K562 (cell line): ENCODE measurements at regions not wholly inside any gene's neighbourhood (a gene's known extent, or its start where the extent isn't known, plus 50 kb on each side); places are given as distances from the start of the nearest gene placed in this dataset.

ENCODE experiments used
- ATAC-seq: fragments of 200-7000 bp; cut with Tn5 transposase; 3 replicates; pipeline ENCODE4 v1.9.1; 2020; ENCODE audit warnings: moderate library complexity
- BruUV-seq: library from RNA; stranded (reverse); fragments of 400-500 nt; replicated peaks from 2 replicates; lab custom pipeline; 2021; lab: Mats Ljungman, UMichigan
- CTCF ChIA-PET: fragments of 300-600 bp; formaldehyde crosslinking; extraction: SDS; loops from one replicate; lab custom pipeline; 2021; ENCODE audit warnings: low intra/inter-chr PET ratio; lab: Yijun Ruan, JAX
- POLR2A ChIA-PET: fragments of 300-600, 350-650 bp; sonication (Branson Sonifier 250); formaldehyde crosslinking; extraction: SDS; loops from one replicate; lab custom pipeline; 2021; ENCODE audit warnings: antibody characterized with exemption, inconsistent platforms; lab: Yijun Ruan, JAX
- DNase-seq, 4 experiments: peaks; one replicate each; pipeline versions ENCODE4 v3.0.0 to v3.0.0-alpha.2; 2011 to 2018; ENCODE audit warnings: low spot score in 3 of 4, mixed read lengths in 3 of 4; ENCODE audit errors: extremely low read depth in 1 of 4
- FAIRE-seq: peaks from 2 replicates; lab custom pipeline; 2011; peaks lifted over from hg19 to GRCh38; lab: Jason Lieb, UNC
- H2AFZ ChIP-seq: 2 replicates; pipeline ENCODE4 v1.6.0; 2011; ENCODE audit warnings: low read depth, low read length, control low read depth, inconsistent platforms
- H3K27ac ChIP-seq: fragments of 200-600 bp; 3 replicates; pipeline ENCODE4 v1.8.0; 2011; ENCODE audit warnings: low read depth, mild to moderate bottlenecking, control low read depth, inconsistent platforms, low read length, moderate library complexity, mixed read lengths; ENCODE audit errors: extremely low read depth
- H3K27me3 ChIP-seq, 2 experiments: fragments of 300-600 bp in 1 of 2; 2 replicates in 1 of 2; 3 replicates in 1 of 2; pipeline versions ENCODE4 v1.6.0 to v1.8.0; 2011; ENCODE audit warnings: inconsistent platforms in 2 of 2, low read length in 2 of 2, mild to moderate bottlenecking in 1 of 2, mixed read lengths in 1 of 2, moderate library complexity in 1 of 2; ENCODE audit not compliant: control insufficient read depth in 2 of 2, insufficient read depth in 2 of 2
- H3K36me3 ChIP-seq: fragments of 300-600 bp; 3 replicates; pipeline ENCODE4 v1.8.0; 2011; ENCODE audit warnings: mild to moderate bottlenecking, low read length, inconsistent platforms; ENCODE audit not compliant: control insufficient read depth, insufficient read depth
- H3K4me1 ChIP-seq, 2 experiments: fragments of 200-600 bp in 1 of 2; replicated peaks in 1 of 2; 2 replicates in 1 of 2; 3 replicates in 1 of 2; pipeline versions ENCODE4 v1.5.1 to v1.8.0; 2011; ENCODE audit warnings: inconsistent platforms in 2 of 2, low read length in 2 of 2, mild to moderate bottlenecking in 1 of 2, mixed read lengths in 1 of 2, moderate library complexity in 1 of 2; ENCODE audit not compliant: control insufficient read depth in 2 of 2, insufficient read depth in 2 of 2
- H3K4me2 ChIP-seq: 2 replicates; pipeline ENCODE4 v1.6.1; 2011; ENCODE audit warnings: low read length, control low read depth, inconsistent platforms, mixed read lengths; ENCODE audit not compliant: insufficient read depth
- H3K4me3 ChIP-seq: fragments of 200-600 bp; sonication (generic), shearing (Covaris generic); 2 replicates; pipeline ENCODE4 v1.5.1; 2016; ENCODE audit warnings: control low read depth, inconsistent platforms
- H3K79me2 ChIP-seq: fragments of 200-600 bp; 3 replicates; pipeline ENCODE4 v1.8.0; 2011; ENCODE audit warnings: low read length, inconsistent platforms; ENCODE audit not compliant: control insufficient read depth, insufficient read depth
- H3K9ac ChIP-seq, 2 experiments: 2 replicates each; pipeline versions ENCODE4 v1.6.0 to v1.6.1; 2011; ENCODE audit warnings: low read depth in 2 of 2, low read length in 2 of 2, control low read depth in 1 of 2, inconsistent platforms in 1 of 2, mild to moderate bottlenecking in 1 of 2, mixed read lengths in 1 of 2; ENCODE audit not compliant: insufficient read depth in 1 of 2
- H3K9me1 ChIP-seq: one replicate; pipeline ENCODE4 v1.6.0; 2011; ENCODE audit warnings: inconsistent platforms, mild to moderate bottlenecking, low read length, moderate library complexity; ENCODE audit not compliant: control insufficient read depth, insufficient read depth
- H3K9me3 ChIP-seq: replicated peaks from 2 replicates; pipeline ENCODE4 v1.5.1; 2011; ENCODE audit warnings: low read depth, low read length, inconsistent platforms; ENCODE audit not compliant: control insufficient read depth, insufficient read depth
- H4K20me1 ChIP-seq: replicated peaks from 2 replicates; pipeline ENCODE4 v1.6.1; 2011; ENCODE audit warnings: low read length, inconsistent platforms, mixed read lengths; ENCODE audit not compliant: control insufficient read depth, insufficient read depth
- CREBBP ChIP-seq: IDR thresholded peaks from one replicate; pipeline ENCODE4 v1.6.1; 2012; ENCODE audit warnings: low read depth, mild to moderate bottlenecking, control low read depth, inconsistent platforms, low read length
- DNMT1 ChIP-seq: fragments of 450-650 bp; IDR thresholded peaks from 2 replicates; pipeline ENCODE4 v1.6.1; 2016; ENCODE audit warnings: antibody characterized with exemption, mild to moderate bottlenecking
- JUND ChIP-seq, 2 experiments: IDR thresholded peaks; 2 replicates in 1 of 2; 3 replicates in 1 of 2; pipeline ENCODE4 v1.6.1; 2011; ENCODE audit warnings: borderline replicate concordance in 2 of 2, low read depth in 2 of 2, low read length in 2 of 2, improper control_type of control experiment in 1 of 2, missing biosample characterization in 1 of 2, missing genetic modification characterization in 1 of 2, missing genetic modification reagents in 1 of 2
- THAP7 ChIP-seq: fragments of 250-450 bp; sonication (Bioruptor Pico); IDR thresholded peaks from 2 replicates; pipeline ENCODE4 v1.5.0; 2021
- ZNF347 ChIP-seq: fragments of 450-650 bp; formaldehyde crosslinking; IDR thresholded peaks from 2 replicates; pipeline ENCODE4 v1.4.0; 2020; ENCODE audit warnings: low read depth, mild to moderate bottlenecking, moderate library complexity
- ZNF551 ChIP-seq: fragments of 250-450 bp; sonication (Bioruptor Pico); IDR thresholded peaks from 2 replicates; pipeline ENCODE4 v1.5.0; 2021; ENCODE audit warnings: mild to moderate bottlenecking, moderate library complexity
- ZNF583 ChIP-seq: fragments of 250-450 bp; sonication (Bioruptor Pico); IDR thresholded peaks from 2 replicates; pipeline ENCODE4 v1.4.0; 2020
- WGBS: fragments of 100-300 bp; shearing (Covaris generic); methylation state at CpG from one replicate; pipeline ENCODE4 v1.1.6; 2016; ENCODE audit warnings: low coverage, mixed read lengths; ENCODE audit not compliant: insufficient coverage; ENCODE audit errors: missing lambda C conversion rate; 5-methylcytosine and 5-hydroxymethylcytosine counted together
- in situ Hi-C: fragments of 300-500 bp; cut with MboI; formaldehyde crosslinking; loops from 4 replicates; pipeline ENCODE4 v1.15.0; 2018; ENCODE audit warnings: inconsistent platforms, mixed read lengths
- intact Hi-C: fragments of 100-400 bp; cut with micrococcal nuclease; formaldehyde crosslinking; loops from 2 replicates; pipeline ENCODE4 v1.14.2; 2022
- TF ChIP-seq, protein P1 (sequence below): fragments of 450-650 bp; IDR thresholded peaks from 2 replicates; pipeline ENCODE4 v1.6.1; 2016; ENCODE audit warnings: mild to moderate bottlenecking

GRCh38 chrX:13201605-13202219 is 118.1 kb downstream of the ATXN3L start:
- in situ Hi-C loops, result no loop called here
- Histone ChIP-seq H2AFZ (no peak overlapping the region), H3K27ac (no peak overlapping the region), H3K9me3 (no peaks in the 10 kb centered on the region), H3K36me3 (no peaks in the 10 kb centered on the region), H3K79me2 (no peaks in the 10 kb centered on the region), H4K20me1 (no peaks in the 10 kb centered on the region), H3K4me2 (no peak overlapping the region), H3K27me3 (no peaks in the 10 kb centered on the region), H3K9ac (no peak overlapping the region), H3K4me1 (no peaks in the 10 kb centered on the region; a peak in 2 of 5 replicates), H3K4me3 (no peak overlapping the region), H3K9me1 (no peaks in the 10 kb centered on the region)
- DNase-seq (no peak), FAIRE-seq (no peak), ATAC-seq (no peak)
- TF ChIP-seq ZNF551 (CRISPR knock-in tag) (no peak), ZNF347 (no peak), THAP7 (CRISPR knock-in tag) (no peak), JUND (IDR thresholded peaks at IDR 0.05; ENCODE audit: borderline replicate concordance, low read depth, low read length) (no peak), JUND (tag; IDR thresholded peaks at IDR 0.05; ENCODE audit: borderline replicate concordance, low read depth, low read length) (no peak), CREBBP (no peak), ZNF583 (CRISPR knock-in tag) (no peak), DNMT1 (no peak)
- TF ChIP-seq, protein P1, sequence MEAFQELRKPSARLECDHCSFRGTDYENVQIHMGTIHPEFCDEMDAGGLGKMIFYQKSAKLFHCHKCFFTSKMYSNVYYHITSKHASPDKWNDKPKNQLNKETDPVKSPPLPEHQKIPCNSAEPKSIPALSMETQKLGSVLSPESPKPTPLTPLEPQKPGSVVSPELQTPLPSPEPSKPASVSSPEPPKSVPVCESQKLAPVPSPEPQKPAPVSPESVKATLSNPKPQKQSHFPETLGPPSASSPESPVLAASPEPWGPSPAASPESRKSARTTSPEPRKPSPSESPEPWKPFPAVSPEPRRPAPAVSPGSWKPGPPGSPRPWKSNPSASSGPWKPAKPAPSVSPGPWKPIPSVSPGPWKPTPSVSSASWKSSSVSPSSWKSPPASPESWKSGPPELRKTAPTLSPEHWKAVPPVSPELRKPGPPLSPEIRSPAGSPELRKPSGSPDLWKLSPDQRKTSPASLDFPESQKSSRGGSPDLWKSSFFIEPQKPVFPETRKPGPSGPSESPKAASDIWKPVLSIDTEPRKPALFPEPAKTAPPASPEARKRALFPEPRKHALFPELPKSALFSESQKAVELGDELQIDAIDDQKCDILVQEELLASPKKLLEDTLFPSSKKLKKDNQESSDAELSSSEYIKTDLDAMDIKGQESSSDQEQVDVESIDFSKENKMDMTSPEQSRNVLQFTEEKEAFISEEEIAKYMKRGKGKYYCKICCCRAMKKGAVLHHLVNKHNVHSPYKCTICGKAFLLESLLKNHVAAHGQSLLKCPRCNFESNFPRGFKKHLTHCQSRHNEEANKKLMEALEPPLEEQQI, result no peak
- BruUV-seq, result no TSS peak
- ChIA-PET POLR2A (interaction anchor here (0.6 kb wide), 1 partner anchor 10 kb away, joined by 3 read pairs; no protein-coding TSS in a partner anchor), CTCF (no interaction called here)
- intact Hi-C loops, result no loop called here
- WGBS, result 62% methylated on average over 14 of the region's 14 CpGs
